ENCODE measurements at regions not wholly inside any gene's neighbourhood (a gene's known extent, or its start where the extent isn't known, plus 50 kb on each side); places are given as distances from the start of the nearest gene placed in this dataset.

- Histone ChIP-seq H3K9me3 (no peaks in the 10 kb centered on the region), H3K4me3 (no peak overlapping the region), H3K27me3 (no peaks in the 10 kb centered on the region), H3K36me3 (no peaks in the 10 kb centered on the region), H3K27ac (no peak overlapping the region), H3K4me1 (no peaks in the 10 kb centered on the region)
- DNase-seq (ENCODE audit: low spot score in 2 of 2), result no peak
- no peak for TF ChIP-seq POLR2A (IDR thresholded peaks at IDR 0.05)
- no peak for TF ChIP-seq EP300 (IDR thresholded peaks at IDR 0.05)
- TF ChIP-seq, protein P1, sequence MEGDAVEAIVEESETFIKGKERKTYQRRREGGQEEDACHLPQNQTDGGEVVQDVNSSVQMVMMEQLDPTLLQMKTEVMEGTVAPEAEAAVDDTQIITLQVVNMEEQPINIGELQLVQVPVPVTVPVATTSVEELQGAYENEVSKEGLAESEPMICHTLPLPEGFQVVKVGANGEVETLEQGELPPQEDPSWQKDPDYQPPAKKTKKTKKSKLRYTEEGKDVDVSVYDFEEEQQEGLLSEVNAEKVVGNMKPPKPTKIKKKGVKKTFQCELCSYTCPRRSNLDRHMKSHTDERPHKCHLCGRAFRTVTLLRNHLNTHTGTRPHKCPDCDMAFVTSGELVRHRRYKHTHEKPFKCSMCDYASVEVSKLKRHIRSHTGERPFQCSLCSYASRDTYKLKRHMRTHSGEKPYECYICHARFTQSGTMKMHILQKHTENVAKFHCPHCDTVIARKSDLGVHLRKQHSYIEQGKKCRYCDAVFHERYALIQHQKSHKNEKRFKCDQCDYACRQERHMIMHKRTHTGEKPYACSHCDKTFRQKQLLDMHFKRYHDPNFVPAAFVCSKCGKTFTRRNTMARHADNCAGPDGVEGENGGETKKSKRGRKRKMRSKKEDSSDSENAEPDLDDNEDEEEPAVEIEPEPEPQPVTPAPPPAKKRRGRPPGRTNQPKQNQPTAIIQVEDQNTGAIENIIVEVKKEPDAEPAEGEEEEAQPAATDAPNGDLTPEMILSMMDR (IDR thresholded peaks at IDR 0.05), result no peak
- WGBS, 2 donors, result 67 to 74% methylated on average over 2 of the region's 2 CpGs
Observed at GRCh38 chr9:71364186-71364955, 242.9 kb upstream of the TRPM3 start.

- Histone ChIP-seq H3K4me1 (no peaks in the 10 kb centered on the region), H3K4me3 (no peak overlapping the region), H3K27me3 (no peaks in the 10 kb centered on the region), H3K27ac (no peak overlapping the region), H3K36me3 (no peaks in the 10 kb centered on the region), H3K9me3 (no peaks in the 10 kb centered on the region)
- no peak for DNase-seq (ENCODE audit: low spot score in 2 of 2)
- 71 to 73% methylated on average over 4 of the region's 4 CpGs for WGBS, 2 donors
- TF ChIP-seq POLR2A (IDR thresholded peaks at IDR 0.05) (no peak), EP300 (IDR thresholded peaks at IDR 0.05) (no peak)
- TF ChIP-seq, protein P1 (IDR thresholded peaks at IDR 0.05), result no peak
Observed at GRCh38 chr9:71363286-71363961, 242.0 kb upstream of the TRPM3 start.

GRCh38 chr9:71361357-71361756, 239.9 kb upstream of the TRPM3 start:
- TF ChIP-seq POLR2A (IDR thresholded peaks at IDR 0.05) (no peak), EP300 (IDR thresholded peaks at IDR 0.05) (no peak)
- TF ChIP-seq, protein P1 (IDR thresholded peaks at IDR 0.05), result no peak
- H3K9me3 ChIP-seq, result no peaks in the 10 kb centered on the region
- no peak for DNase-seq (ENCODE audit: low spot score in 2 of 2)
- no peak overlapping the region for H3K27ac ChIP-seq
- no peak overlapping the region for H3K4me3 ChIP-seq
- H3K36me3 ChIP-seq, result no peaks in the 10 kb centered on the region
- 59 to 64% methylated on average over 2 of the region's 2 CpGs for WGBS, 2 donors
- H3K4me1 ChIP-seq, result peaks cover 0 to 3% (median 0%) of the 10 kb centered on the region in 4 donors
- no peaks in the 10 kb centered on the region for H3K27me3 ChIP-seq

DNA sequence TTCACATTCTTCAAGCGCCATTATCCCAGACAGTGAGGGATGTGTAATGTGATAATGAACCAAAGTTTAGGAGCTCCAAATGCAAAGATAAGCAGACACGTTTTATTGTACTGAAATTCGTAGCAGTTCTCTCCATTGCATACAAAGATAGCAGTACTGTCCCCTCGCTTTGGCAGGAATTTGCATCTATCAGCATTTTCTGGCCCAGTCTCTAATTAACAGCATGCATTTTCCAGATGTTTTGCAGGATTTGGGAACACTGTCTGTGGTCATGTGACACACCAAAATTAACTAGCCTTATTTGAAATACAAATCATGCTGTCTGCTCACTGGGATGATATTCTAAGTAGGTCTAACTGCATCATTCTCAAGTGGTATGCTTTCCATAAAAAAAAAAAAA, 235.9 kb upstream of the TRPM3 start:
- Histone ChIP-seq H3K9me3 (no peaks in the 10 kb centered on the region), H3K27ac (no peak overlapping the region), H3K4me3 (no peak overlapping the region), H3K36me3 (no peaks in the 10 kb centered on the region), H3K4me1 (peaks cover 0 to 3% (median 0%) of the 10 kb centered on the region in 4 donors), H3K27me3 (no peaks in the 10 kb centered on the region)
- 32 to 41% methylated on average over 4 of the region's 4 CpGs for WGBS, 2 donors
- DNase-seq (ENCODE audit: low spot score in 2 of 2), result no peak
- TF ChIP-seq, protein P1 (IDR thresholded peaks at IDR 0.05), result no peak
- TF ChIP-seq EP300 (IDR thresholded peaks at IDR 0.05) (no peak), POLR2A (IDR thresholded peaks at IDR 0.05) (no peak)

DNA sequence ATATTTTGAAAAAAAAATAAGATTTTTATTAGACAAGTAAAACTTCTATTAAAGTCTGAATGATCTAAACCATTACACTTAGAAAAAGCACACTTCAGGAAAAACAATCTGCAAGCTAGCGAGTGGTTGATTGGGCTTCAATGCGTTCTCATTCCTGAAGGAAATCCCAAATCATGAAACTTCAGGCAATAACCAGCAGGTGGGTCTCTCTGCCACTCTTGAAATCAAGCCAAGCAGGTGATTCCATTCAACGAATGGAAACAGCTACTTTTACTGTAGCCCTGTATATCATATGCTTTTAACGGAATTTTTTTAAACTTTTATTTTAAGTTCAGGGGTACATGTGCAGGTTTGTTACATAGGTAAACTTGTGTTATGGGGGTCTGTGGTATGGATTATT, 234.5 kb upstream of the TRPM3 start:
- Histone ChIP-seq H3K9me3 (no peaks in the 10 kb centered on the region), H3K27me3 (no peaks in the 10 kb centered on the region), H3K4me3 (no peak overlapping the region), H3K36me3 (no peaks in the 10 kb centered on the region), H3K27ac (no peak overlapping the region), H3K4me1 (peaks cover 0 to 3% (median 0%) of the 10 kb centered on the region in 4 donors)
- 70 to 79% methylated on average over 4 of the region's 4 CpGs for WGBS, 2 donors
- no peak for DNase-seq (ENCODE audit: low spot score in 2 of 2)
- TF ChIP-seq, protein P1 (IDR thresholded peaks at IDR 0.05), result no peak
- no peak for TF ChIP-seq POLR2A (IDR thresholded peaks at IDR 0.05)
- TF ChIP-seq EP300 (IDR thresholded peaks at IDR 0.05), result no peak

All from tibial nerve (tissue), 4 donors.